Limb (tissue), 2 donors: ENCODE measurements at regions not wholly inside any gene's neighbourhood (a gene's known extent, or its start where the extent isn't known, plus 50 kb on each side); places are given as distances from the start of the nearest gene placed in this dataset.

ENCODE experiments used
- DNase-seq, 2 donors: peaks; one replicate each; pipeline ENCODE4 v3.0.0-alpha.2; 2016; ENCODE audit errors: extremely low spot score in 2 of 2

DNA sequence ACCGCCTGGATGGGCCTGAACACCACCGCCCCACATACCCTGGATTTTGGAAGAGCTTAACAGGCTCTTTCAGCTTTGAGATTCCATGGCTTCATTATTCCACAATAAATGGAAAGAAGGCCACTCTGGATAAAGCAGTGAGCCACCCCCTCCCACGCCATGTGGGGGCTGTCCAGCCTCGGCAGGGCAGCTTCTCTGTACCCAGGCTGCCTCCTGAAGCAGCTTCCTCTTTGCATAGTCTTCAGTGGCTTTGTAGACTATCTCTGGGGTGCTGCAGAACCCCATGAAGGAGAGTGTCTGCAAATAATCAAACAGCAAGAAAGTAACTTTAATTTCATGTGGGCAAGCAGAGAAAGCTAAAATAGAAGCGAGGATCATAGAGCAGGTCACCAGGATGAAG lies 96.6 kb upstream of the NXT1 start:
- no peak for DNase-seq

DNA sequence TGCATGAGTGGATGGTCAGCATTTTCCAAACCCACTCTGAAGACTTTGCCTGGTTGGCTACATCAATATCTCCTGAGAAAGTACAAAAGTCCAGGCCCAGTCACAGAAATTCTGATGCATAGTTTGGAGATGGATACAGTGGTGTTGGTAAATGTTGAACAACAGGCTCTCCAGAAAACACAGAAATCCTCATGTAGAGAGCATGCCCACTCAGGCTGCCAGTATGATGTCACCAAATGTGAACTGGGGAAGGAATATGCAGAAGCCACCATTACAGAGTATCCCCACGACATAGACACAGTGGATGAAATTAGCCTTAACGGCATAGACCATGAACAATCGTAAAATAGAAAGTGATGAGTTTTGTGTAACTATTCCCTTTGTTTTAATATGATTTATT lies 97.1 kb upstream of the NXT1 start:
- DNase-seq = no peak

DNA sequence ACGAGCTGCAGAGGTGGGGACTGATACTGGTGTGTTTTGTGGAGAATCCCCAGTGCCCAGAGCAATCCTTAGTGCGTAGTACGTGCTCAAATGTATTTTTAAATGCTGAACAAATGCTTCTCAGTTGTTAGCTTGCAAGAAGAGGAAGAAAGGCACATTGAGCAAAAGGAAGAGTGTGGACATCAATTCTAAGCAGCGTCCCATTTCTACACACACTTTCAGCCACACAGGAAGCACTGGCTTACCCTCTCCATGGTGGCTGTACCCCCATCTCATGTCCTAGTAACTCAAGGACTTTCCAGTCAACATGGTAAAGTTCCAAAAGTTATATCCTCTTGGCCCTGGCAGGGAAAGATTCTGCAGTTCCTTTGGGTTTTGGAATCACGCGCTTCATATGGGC lies 98.8 kb upstream of the NXT1 start:
- DNase-seq = no peak

DNA sequence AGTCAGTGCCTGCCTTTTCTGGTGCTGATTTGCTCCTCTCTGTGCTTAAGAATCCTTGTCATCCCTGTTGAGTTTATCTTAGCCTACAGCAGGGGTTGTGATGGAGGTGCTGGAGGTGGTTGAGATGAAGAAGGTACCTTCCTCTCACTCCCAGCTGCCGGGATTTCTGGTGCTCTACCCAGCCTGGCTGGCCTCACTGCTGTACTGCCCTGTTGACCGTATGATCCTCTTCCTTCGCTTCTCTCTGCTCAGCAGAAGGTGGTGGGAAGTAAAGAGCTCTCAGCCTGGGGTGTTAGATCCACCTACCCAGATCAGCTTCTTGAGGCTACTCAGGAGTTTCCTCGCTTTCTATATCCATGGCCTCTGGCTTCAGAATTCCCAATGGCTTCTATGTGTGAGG lies 101.0 kb upstream of the NXT1 start:
- DNase-seq = no peak

DNA sequence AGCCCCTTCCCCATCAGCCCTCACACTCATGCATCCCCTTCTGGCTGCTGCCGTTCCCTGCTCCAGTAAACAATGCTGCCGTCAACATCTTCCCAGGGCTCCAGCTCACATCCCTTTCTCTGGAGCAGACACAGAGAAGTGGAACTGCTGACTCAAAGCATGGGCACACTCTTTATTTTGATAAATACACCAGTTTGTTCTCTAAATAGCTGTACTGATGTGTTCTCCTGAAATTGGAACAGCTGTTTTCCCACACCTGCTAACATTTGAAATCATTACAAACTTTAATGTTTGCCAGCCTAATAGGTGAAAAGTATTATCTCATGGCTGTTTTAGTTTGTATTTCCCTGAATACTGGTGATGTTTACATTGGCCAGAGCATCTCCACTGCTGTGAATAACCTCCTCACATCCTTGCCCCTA lies 102.1 kb upstream of the NXT1 start:
- DNase-seq = no peak

DNA sequence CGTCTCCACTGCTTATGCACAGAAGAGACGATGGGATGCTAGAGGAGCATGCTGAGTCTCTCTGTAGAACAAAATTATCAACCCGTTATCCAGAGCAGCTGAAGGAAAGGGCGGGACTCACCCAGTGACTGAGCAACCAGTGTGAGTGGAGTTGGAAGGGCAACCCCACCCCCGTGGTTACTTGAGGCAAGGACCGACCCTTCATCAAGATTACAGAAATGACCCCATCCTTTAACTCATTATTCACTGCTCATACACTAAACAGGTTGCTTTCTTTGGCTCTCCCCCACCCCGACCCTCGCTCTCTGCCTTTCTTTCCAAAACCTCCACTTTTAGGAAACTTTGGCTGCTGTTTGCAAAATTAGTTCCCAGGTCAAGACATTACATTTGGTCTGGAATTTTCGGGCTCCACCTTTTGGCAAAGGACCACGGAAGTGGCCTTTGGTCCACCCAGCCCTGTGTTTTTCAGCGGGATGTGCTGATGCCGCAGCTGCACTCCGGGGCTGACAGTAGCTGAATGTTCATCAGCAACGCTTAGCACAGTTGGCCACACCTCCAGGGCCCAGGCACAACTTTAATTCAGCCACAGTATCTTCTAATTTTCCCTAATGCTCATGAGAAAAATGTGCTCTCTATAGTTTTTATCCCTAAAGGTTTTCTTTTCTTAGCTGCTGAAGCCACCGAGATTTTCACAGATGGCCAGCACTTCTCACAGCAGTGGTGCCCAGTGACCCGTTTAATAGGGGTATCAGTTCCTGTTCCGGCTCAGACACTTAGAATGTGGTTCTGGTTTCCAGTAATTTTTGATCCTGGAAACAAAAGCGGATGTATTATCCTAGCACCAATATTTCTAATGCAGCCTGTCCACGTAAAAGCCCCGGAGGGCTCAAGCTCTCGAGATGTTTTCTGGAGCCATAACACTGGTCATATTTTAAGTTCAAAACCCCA lies 103.6 kb upstream of the NXT1 start:
- DNase-seq = no peak

DNA sequence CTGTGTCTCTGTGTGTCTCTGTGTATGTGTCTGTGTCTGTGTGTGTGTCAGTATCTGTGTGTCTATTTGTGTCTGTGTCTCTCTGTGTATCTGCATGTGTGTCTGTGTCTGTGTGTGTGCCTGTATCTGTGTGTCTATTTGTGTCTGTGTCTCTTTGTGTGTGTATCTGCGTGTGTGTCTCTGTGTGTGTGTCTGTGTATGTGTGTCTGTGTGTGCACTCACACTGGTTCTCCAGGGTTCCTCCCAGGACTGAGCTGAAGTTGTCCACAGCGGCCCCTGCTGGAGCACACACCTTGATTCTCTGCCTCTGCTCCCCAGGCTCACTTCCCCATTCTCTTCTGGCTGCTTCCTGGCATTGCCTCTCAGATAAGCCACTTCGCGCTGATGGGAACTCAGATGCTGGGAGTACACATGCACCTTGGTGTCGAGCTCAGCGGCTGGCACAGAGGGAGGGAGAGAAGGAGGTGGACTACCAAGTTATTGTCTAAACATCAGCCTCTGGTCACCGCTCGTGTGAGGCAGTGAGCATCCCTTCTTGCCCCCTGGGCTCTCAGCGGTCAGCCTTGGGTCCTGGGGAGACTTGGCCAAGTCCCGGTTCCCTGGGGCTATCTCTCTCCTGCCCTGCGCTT lies 104.9 kb upstream of the NXT1 start:
- DNase-seq = peak in 1 of 2 donors; percentile 24

DNA sequence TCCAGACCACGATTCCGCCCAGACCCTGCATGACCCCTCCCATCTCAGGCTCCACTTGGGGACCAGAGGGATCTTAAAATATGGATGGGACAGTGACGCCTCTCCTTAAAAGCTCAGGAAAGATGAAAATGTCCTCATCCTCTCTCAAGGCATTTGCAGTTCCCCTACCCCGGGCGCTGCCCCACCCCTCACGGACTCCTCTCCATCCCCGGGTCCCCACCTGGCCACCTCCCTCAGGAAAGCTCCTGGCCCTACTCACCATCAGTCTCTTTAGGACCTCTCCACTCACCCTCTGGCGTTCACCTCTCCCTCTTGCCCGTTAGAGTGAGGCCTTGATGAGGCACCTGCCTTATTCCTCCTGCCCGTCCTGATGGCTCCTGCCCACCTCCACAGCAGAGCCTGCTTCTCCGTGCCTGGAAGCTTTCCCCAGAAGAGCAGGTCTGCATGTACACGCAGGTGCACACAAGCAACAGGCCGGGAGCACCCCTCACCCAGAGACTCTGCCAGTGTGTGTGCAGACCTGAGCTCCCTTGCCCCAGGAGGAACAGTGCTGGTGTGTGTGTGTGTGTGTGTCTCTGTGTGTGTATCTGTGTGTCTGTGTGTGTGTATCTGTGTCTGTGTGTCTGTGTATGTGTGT lies 105.6 kb upstream of the NXT1 start:
- no peak for DNase-seq

DNA sequence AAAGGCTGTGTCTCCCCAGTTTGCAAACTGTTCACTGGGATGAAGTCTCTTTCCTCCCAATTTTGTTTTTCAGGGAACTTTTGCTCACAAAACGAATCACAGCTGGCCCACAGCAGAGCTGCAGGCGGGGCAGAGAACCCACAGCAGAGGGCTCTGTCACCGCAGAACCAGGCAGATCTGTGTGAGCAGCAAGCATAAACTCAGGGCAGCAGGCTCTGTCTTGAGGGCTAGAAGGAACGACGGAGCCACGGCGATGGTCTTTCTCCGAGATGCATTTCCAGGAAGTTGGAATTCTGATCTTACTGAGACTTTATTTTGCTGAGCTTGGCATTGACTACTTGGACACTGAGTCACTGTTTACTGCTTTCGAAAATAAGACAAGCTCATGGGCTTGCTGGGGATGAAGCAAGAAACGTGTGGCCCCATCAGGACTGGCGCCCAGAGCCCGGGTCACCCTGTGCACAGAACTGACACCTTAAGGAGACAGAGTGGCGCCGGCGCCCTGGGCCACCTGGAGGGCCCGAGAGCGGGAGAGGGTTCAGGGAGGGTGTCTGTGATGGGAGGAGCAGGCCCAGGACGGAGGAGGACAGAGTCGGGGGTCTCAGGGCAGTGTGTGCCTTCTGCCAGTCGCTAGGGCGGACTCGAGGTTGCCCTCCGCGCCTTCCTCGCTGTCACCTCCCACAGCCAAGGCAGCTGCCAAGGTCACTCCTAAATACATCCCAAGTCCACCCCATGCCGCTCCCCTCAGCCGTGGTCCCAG lies 106.3 kb upstream of the NXT1 start:
- DNase-seq = no peak

DNA sequence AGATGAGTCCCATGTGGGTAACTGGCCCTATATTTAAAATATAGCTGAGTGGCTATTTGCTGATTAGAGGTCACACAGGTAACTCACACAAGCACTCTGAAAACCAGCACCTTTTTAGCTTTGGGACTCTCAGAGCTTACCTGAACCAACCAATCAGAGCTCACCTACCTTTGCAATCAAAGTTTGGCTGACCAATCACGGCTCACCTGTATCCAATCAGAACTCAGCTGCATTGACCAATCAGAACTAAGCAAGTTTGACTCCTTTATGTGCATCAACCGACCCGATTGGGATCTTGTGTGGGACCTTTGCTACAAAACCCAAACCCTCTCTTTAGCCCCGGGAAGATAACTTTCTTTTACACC lies 106.8 kb upstream of the NXT1 start:
- no peak for DNase-seq

DNA sequence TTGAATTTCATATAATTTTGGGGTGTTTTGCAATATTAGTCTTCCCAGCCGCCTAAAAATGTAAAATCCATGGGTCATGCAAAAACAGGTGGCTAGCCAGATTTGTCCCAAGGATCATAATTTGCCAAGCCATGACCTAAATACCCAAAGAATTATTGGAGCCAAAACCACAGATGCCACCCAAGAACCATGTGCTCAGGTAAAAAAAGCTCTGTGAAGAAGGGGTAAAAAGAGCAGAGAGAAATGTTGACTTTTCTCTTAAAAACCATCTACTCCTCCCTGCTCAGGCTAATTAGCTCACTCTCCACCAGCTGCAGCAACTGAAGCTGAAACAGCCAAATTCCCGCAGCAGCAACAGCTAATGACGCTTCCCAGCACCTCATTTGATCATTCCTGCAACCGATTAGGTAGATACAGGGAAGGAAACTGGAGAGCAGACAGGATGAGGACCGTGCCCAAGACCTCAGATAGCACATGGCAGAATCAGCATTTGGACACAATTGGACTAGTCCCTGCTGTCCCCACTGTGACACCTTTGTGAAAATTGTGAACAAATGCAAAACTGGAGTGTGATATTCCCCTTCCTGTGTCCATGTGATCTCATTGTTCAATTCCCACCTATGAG lies 107.9 kb upstream of the NXT1 start:
- no peak for DNase-seq

DNA sequence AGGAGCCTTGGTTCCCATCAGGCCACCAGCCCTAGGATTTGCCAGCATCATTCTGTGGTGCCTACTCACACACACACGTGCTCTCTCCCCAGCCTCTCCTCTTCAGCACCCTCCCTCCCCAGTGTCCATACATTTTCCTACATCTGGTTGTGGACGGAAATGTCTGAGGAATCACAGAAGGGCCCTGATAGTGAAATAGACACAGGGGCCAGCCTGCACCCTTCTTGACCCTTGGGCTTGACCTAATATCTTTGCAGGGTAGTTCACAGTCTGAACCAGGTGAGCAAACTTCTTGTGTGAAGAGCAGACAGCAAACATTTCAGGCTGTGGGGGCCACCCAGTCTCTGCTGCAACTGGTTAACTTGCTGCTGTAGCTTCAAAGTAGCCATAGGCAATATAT lies 108.5 kb upstream of the NXT1 start:
- no peak for DNase-seq

DNA sequence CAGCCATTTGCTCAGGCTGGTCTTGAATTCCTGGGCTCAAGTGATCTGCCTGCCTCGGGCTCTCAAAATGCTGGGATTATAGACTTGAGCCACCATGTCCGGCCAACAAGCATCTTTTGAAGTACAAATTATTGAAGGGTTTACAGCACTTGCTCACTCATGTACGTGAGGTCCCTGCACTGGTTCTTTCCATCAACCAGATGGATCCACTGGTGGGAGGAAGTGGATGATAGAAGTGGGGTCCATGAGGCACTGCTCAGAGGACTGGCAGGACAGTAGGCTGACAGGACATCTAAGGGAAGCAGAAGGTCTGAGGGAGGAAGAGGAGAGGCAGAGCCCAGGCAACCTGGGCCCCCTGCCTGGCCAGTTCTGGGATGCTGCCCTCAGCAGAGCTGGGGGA lies 109.2 kb upstream of the NXT1 start:
- DNase-seq = no peak

DNA sequence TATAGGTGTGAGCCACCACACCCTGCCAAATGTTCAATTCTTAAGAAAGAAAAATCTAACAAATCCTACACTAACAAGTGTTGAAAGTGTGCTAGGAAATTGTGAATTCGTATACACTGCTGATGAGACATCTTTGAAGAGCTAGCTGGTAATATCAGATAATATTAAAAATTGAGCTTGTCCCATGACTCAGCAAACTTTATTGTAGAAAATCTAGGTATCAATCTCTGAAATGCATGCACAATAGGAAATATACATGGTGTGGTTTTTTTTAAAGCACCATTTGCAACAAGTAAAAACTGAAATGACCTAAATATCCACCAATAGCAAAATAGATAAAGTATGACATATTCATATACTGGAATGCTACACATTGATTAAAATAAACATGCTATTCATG lies 110.1 kb upstream of the NXT1 start:
- DNase-seq = no peak

DNA sequence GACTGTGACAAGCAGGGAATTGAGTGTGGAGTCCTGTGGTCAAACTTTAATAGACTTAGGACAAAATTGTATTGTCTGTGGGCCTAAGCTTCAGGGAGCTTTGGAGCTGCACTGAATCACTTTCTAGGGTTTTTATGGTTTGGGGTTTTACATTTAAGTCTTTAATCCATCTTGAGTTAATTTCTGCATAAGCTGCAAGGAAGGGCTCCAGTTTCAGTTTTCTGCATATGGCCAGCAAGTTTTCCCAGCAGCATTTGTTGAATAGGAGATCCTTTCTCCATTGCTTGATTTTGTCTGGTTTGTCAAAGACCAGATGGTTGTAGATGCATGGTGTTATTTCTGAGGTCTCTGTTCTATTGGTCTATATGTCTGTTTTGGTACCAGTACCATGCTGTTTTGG lies 113.4 kb upstream of the NXT1 start:
- DNase-seq = no peak

DNA sequence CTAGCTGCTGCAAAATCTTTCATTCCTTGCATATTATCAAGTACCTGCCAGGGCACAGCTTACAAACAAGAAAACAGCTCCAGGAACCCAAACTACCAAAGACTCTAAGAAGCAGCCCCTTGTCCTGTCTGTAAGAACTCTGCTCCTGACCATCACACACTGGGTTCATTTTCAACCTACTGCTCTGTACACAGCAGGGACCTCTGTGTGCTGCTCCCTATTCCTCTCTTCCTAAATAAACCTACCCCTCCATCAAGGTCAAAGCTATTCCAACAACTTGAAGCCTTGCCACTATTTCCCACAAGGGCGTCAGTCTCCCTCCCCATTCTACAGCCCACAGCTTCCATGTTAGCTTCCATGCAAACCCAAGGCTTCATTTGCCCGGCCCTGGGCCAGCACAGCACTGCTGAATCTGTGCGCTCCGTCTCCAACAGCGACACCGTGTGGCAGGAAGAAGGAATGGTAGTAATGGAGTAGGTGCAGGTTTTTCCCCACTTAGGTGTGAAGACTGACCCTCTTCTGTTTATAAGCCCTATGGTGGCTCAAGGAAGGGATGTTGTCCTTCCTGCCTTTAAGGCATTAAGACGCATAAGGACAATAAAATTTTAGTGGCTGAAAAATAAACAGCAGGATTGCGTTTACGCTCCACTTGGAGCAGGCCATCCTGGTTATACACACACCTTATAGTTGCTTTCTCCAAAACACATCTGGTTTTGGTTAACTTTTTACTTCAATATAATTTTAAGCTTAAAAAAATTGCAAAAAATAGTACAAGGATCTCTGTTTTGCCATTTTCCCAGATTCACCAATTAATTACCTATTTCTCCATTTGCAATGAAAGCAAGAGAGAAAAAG lies 115.2 kb upstream of the NXT1 start:
- DNase-seq = peak in 1 of 2 donors; percentile 67

DNA sequence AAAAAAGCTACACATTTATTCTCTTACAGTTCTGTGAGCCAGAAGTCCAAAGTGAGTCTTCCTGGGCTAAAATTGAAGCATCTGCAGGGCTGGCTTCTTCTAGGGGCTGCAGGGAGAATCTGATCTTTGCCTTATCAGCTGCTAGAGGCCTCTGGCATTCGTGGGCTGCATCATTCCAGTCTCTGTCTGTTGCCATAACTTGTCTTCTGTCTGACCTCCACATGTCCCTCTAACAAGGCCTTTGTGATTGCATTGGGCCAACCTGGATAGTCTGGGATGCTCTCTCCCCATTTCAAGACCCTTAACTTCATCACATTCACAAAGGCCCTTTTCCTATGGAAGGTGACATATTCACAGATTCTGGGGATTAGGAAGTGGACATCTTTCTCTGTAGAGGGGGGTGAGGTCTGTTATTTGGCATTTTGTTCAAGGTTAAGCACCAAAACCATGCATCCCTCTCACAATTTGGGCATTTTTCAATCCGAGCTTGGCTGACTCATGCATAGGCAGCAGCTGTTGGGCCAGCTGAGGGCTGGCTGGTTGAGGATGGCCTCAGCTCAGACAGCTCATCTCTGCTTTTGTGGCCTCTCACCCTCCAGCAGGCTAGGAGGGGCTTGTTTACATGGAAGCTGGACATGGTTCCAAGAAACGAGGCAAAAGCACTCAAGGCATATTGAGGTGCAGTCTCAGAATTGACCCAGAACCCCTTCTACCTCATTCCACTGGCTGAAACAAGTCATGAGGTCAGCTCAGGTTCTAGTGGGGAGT lies 116.1 kb upstream of the NXT1 start:
- no peak for DNase-seq

DNA sequence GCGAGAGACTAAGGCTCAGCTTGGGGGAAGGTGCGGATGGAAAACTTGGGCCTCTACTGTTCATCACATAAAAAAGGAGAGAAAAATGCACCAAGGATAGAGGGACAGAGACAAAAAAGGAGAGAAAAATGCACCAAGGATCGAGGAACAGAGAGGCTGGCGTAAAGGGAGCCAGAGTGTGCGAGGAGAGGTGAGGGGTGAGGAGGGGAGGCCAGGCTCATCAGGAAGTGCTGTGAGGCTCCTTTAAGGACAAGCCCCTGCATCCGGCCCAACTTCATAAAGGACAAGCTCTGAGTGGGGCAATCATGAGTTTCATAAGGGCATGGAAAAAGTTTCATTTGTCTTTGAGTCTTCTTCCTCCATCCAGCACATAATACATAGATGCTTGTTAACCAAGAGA lies 117.2 kb upstream of the NXT1 start:
- DNase-seq = no peak

DNA sequence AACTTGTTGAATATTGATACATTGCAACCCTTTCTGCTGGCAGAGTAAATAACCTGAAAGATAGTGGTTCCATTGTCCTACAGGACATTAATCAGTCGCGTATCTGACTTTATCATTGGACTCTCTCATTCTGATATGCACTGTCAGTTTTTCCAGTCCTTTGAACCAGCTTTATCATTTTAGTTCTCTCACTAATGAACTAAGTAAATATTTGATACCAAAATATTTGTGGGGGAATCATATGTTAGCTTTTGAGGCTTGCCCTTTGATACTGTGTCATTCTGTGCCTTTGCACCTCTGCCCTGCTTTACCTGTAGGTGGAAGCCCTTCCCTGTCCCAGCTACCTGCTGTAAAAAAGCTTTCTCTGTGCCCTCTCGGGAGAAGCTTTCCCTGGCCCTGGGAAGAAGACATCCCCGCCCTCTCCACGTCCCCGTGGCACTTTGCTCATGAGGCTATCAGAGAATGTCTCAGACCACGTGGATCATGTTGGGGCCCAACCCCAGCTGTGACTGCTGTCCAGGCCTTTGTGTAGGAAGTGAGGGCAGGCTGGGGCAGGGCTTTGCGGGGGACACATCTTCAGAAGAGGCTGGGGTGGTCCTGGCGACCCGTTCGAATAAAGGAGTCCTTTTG lies 117.8 kb upstream of the NXT1 start:
- DNase-seq = no peak
